ENCODE measurements at regions not wholly inside any gene's neighbourhood (a gene's known extent, or its start where the extent isn't known, plus 50 kb on each side); places are given as distances from the start of the nearest gene placed in this dataset.

GRCh38 chr5:91472631-91473030 is 89.5 kb upstream of the ARRDC3 start:
- H2AFZ ChIP-seq (ENCODE audit: low read depth, low read length), result no peak overlapping the region
- no peak for TF ChIP-seq POLR2AphosphoS5 (IDR thresholded peaks at IDR 0.05)
- TF ChIP-seq REST (IDR thresholded peaks at IDR 0.05; ENCODE audit: borderline replicate concordance), result no peak
- no peak for TF ChIP-seq EZH2 (IDR thresholded peaks at IDR 0.05; ENCODE audit: borderline replicate concordance, insufficient read depth, low read length, poor library complexity, severe bottlenecking)
- TF ChIP-seq EP300 (conservative IDR thresholded peaks at IDR 0.05; ENCODE audit: poor library complexity, severe bottlenecking), result no peak
- TF ChIP-seq CTCF (IDR thresholded peaks at IDR 0.05; ENCODE audit: poor library complexity, severe bottlenecking), result no peak
- no peak for TF ChIP-seq TAF1 (IDR thresholded peaks at IDR 0.05; ENCODE audit: low read depth)
- TF ChIP-seq SMC3 (conservative IDR thresholded peaks at IDR 0.05; ENCODE audit: poor library complexity), result no peak
- no peak for TF ChIP-seq RAD21 (conservative IDR thresholded peaks at IDR 0.05)
- no peak for TF ChIP-seq MXI1 (conservative IDR thresholded peaks at IDR 0.05; ENCODE audit: poor library complexity, severe bottlenecking)
- no peaks in the 10 kb centered on the region for H4K20me1 ChIP-seq (ENCODE audit: insufficient read depth)
- H3K27me3 ChIP-seq (ENCODE audit: insufficient read depth, low read depth, low read length), result no peaks in the 10 kb centered on the region
- H3K4me3 ChIP-seq (ENCODE audit: low read length), result no peak overlapping the region
- no peak overlapping the region for H3K27ac ChIP-seq (ENCODE audit: low read length)
- H3K79me2 ChIP-seq (replicated peaks; ENCODE audit: insufficient read depth, low read length), result no peaks in the 10 kb centered on the region
- no peaks in the 10 kb centered on the region for H3K9me2 ChIP-seq (ENCODE audit: insufficient read depth, low read length)
- H3K36me3 ChIP-seq (ENCODE audit: insufficient read depth, low read length), result no peaks in the 10 kb centered on the region
- no peak overlapping the region for H3K4me2 ChIP-seq (ENCODE audit: low read length)
- H3F3A ChIP-seq (ENCODE audit: insufficient read depth, low read length, poor library complexity, severe bottlenecking), result no peaks in the 10 kb centered on the region
- no peaks in the 10 kb centered on the region for H3K9me3 ChIP-seq (ENCODE audit: low read length)
- no peak overlapping the region for H3K9ac ChIP-seq (ENCODE audit: low read length)

- Histone ChIP-seq H3K27me3 (ENCODE audit: insufficient read depth, low read depth, low read length) (no peaks in the 10 kb centered on the region), H3F3A (ENCODE audit: insufficient read depth, low read length, poor library complexity, severe bottlenecking) (no peaks in the 10 kb centered on the region), H3K27ac (ENCODE audit: low read length) (no peak overlapping the region), H3K4me2 (ENCODE audit: low read length) (no peak overlapping the region), H3K36me3 (ENCODE audit: insufficient read depth, low read length) (no peaks in the 10 kb centered on the region), H2AFZ (ENCODE audit: low read depth, low read length) (no peak overlapping the region), H3K79me2 (replicated peaks; ENCODE audit: insufficient read depth, low read length) (no peaks in the 10 kb centered on the region), H3K9ac (ENCODE audit: low read length) (no peak overlapping the region), H3K9me3 (ENCODE audit: low read length) (no peaks in the 10 kb centered on the region), H4K20me1 (ENCODE audit: insufficient read depth) (no peaks in the 10 kb centered on the region), H3K4me3 (ENCODE audit: low read length) (no peak overlapping the region), H3K9me2 (ENCODE audit: insufficient read depth, low read length) (no peaks in the 10 kb centered on the region)
- TF ChIP-seq REST (IDR thresholded peaks at IDR 0.05; ENCODE audit: borderline replicate concordance), result no peak
- no peak for TF ChIP-seq SMC3 (conservative IDR thresholded peaks at IDR 0.05; ENCODE audit: poor library complexity)
- no peak for TF ChIP-seq RAD21 (conservative IDR thresholded peaks at IDR 0.05)
- no peak for TF ChIP-seq CTCF (IDR thresholded peaks at IDR 0.05; ENCODE audit: poor library complexity, severe bottlenecking)
- no peak for TF ChIP-seq EZH2 (IDR thresholded peaks at IDR 0.05; ENCODE audit: borderline replicate concordance, insufficient read depth, low read length, poor library complexity, severe bottlenecking)
- TF ChIP-seq EP300 (conservative IDR thresholded peaks at IDR 0.05; ENCODE audit: poor library complexity, severe bottlenecking), result no peak
- TF ChIP-seq POLR2AphosphoS5 (IDR thresholded peaks at IDR 0.05), result no peak
- no peak for TF ChIP-seq TAF1 (IDR thresholded peaks at IDR 0.05; ENCODE audit: low read depth)
- no peak for TF ChIP-seq MXI1 (conservative IDR thresholded peaks at IDR 0.05; ENCODE audit: poor library complexity, severe bottlenecking)
These were observed 86.5 kb upstream of the ARRDC3 start for GRCh38 chr5:91469517-91470165.
